Duodenal mucosa (tissue), 2 donors: ENCODE measurements at regions not wholly inside any gene's neighbourhood (a gene's known extent, or its start where the extent isn't known, plus 50 kb on each side); places are given as distances from the start of the nearest gene placed in this dataset.

Experiments
- H3K27ac ChIP-seq: one replicate; pipeline ENCODE4 v1.7.0; 2013; ENCODE audit warnings: low read depth, low read length
- H3K27me3 ChIP-seq, 2 donors: one replicate each; pipeline ENCODE4 v1.7.0; 2013; ENCODE audit warnings: low read length in 2 of 2, control low read depth in 1 of 2; ENCODE audit not compliant: insufficient read depth in 2 of 2, control insufficient read depth in 1 of 2
- H3K36me3 ChIP-seq, 2 donors: one replicate each; pipeline ENCODE4 v1.7.0; 2013; ENCODE audit warnings: low read length in 2 of 2, control low read depth in 1 of 2; ENCODE audit not compliant: insufficient read depth in 2 of 2, control insufficient read depth in 1 of 2
- H3K4me1 ChIP-seq, 2 donors: one replicate each; pipeline ENCODE4 v1.7.0; 2013; ENCODE audit warnings: low read length in 2 of 2, control low read depth in 1 of 2; ENCODE audit not compliant: insufficient read depth in 2 of 2, control insufficient read depth in 1 of 2
- H3K4me3 ChIP-seq, 2 donors: one replicate each; pipeline ENCODE4 v1.7.0; 2013; ENCODE audit warnings: low read length in 2 of 2, low read depth in 1 of 2
- H3K9ac ChIP-seq, 2 donors: one replicate each; pipeline ENCODE4 v1.7.0; 2013; ENCODE audit warnings: low read length in 2 of 2, low read depth in 1 of 2
- H3K9me3 ChIP-seq, 2 donors: one replicate each; pipeline ENCODE4 v1.7.0; 2013; ENCODE audit warnings: low read length in 2 of 2, control low read depth in 1 of 2; ENCODE audit not compliant: control insufficient read depth in 1 of 2

GRCh38 chr19:30174791-30175190 is 197.4 kb upstream of the ZNF536 start:
- Histone ChIP-seq H3K36me3 (no peaks in the 10 kb centered on the region), H3K4me1 (peaks cover 13 to 17% of the 10 kb centered on the region in 2 donors), H3K9me3 (no peaks in the 10 kb centered on the region), H3K4me3 (no peak overlapping the region), H3K9ac (no peak overlapping the region), H3K27me3 (no peaks in the 10 kb centered on the region), H3K27ac (no peak overlapping the region)

DNA sequence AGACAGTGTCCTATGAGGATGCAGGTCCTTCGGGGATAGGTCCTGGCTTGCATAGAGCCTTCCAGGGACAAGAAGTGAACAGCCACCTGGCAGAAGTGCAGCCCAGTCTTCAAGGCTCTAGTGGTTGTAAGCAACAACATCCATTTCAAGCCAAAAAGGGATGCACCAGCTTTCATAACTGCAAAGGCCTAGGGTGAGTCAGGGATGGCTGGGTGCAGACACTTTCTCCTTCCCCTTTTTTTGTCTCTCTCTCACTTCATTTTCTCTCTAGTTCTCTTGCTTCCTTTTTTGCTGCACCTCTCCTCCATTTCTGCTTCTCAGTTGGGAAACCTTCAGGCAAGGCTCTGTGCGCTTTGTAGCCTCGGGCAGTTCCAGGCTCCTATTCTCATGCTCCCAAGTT is 196.2 kb upstream of the ZNF536 start:
- no peak overlapping the region for H3K4me3 ChIP-seq
- no peaks in the 10 kb centered on the region for H3K9me3 ChIP-seq
- H3K36me3 ChIP-seq = no peaks in the 10 kb centered on the region
- H3K27me3 ChIP-seq = no peaks in the 10 kb centered on the region
- H3K27ac ChIP-seq = no peak overlapping the region
- peaks cover 13 to 17% of the 10 kb centered on the region in 2 donors for H3K4me1 ChIP-seq
- no peak overlapping the region for H3K9ac ChIP-seq

DNA sequence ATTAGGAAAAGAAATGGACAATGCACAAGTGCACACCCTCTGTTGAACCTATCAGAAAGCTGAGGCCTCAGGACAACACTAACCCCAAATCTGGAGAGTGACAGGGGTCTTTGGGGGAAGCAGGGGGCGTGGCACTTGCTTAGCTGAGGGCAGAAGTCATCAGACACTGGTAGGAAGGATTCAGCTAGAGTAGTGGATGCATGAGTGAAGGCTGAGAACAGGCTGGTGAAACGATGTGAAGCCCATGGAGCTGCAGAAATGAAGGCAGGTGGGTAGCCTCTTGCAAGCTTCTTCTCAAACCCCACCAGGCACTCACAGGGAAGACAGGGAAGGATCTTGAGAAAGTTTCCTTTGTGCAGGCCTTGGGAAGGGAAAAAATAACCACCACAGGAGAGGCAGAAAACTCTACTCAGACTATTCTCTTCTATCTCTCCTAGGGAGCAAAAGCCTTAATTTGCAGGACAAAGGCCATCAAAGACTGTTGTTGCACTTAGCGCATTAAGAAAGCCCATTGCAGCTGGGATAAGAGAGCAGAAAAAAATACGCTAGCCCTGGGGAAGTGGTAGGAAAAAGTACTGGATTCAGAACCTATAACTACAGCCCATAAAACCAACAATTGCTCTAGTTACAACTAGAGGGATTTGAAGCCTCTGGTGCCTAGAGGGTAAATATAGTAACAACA is 193.3 kb upstream of the ZNF536 start:
- Histone ChIP-seq H3K36me3 (no peaks in the 10 kb centered on the region), H3K9ac (no peak overlapping the region), H3K27me3 (no peaks in the 10 kb centered on the region), H3K27ac (no peak overlapping the region), H3K9me3 (peaks cover 13 to 16% of the 10 kb centered on the region in 2 donors), H3K4me3 (no peak overlapping the region), H3K4me1 (no peaks in the 10 kb centered on the region)

GRCh38 chr19:30180691-30181090 is 191.5 kb upstream of the ZNF536 start:
- Histone ChIP-seq H3K27me3 (no peaks in the 10 kb centered on the region), H3K27ac (no peak overlapping the region), H3K36me3 (no peaks in the 10 kb centered on the region), H3K9me3 (peaks cover 17 to 20% of the 10 kb centered on the region in 2 donors), H3K4me3 (no peak overlapping the region), H3K9ac (no peak overlapping the region), H3K4me1 (no peaks in the 10 kb centered on the region)

- no peaks in the 10 kb centered on the region for H3K27me3 ChIP-seq
- no peak overlapping the region for H3K27ac ChIP-seq
- no peak overlapping the region for H3K9ac ChIP-seq
- H3K9me3 ChIP-seq = peaks cover 17 to 20% of the 10 kb centered on the region in 2 donors
- no peaks in the 10 kb centered on the region for H3K36me3 ChIP-seq
- no peaks in the 10 kb centered on the region for H3K4me1 ChIP-seq
- no peak overlapping the region for H3K4me3 ChIP-seq
Observed at GRCh38 chr19:30183807-30184490, 188.2 kb upstream of the ZNF536 start.

- H3K27ac ChIP-seq = no peak overlapping the region
- H3K36me3 ChIP-seq = no peaks in the 10 kb centered on the region
Observed at GRCh38 chr19:30202060-30202600, 170.1 kb upstream of the ZNF536 start.

GRCh38 chr19:30204721-30205120 is 167.5 kb upstream of the ZNF536 start:
- Histone ChIP-seq H3K9me3 (no peaks in the 10 kb centered on the region), H3K4me1 (no peaks in the 10 kb centered on the region), H3K4me3 (no peak overlapping the region), H3K27ac (no peak overlapping the region), H3K36me3 (no peaks in the 10 kb centered on the region), H3K9ac (no peak overlapping the region), H3K27me3 (no peaks in the 10 kb centered on the region)

More at GRCh38 chr19:30202060-30202600, 170.1 kb upstream of the ZNF536 start:
- H3K27me3 ChIP-seq = no peaks in the 10 kb centered on the region
- H3K9me3 ChIP-seq = no peaks in the 10 kb centered on the region
- H3K4me1 ChIP-seq = no peaks in the 10 kb centered on the region
- H3K4me3 ChIP-seq = no peak overlapping the region
- H3K9ac ChIP-seq = no peak overlapping the region

GRCh38 chr19:30206187-30206586 is 166.0 kb upstream of the ZNF536 start:
- no peaks in the 10 kb centered on the region for H3K36me3 ChIP-seq
- no peak overlapping the region for H3K4me3 ChIP-seq
- no peak overlapping the region for H3K27ac ChIP-seq
- H3K27me3 ChIP-seq = no peaks in the 10 kb centered on the region
- no peak overlapping the region for H3K9ac ChIP-seq
- no peaks in the 10 kb centered on the region for H3K4me1 ChIP-seq
- no peaks in the 10 kb centered on the region for H3K9me3 ChIP-seq

GRCh38 chr19:30207357-30207756 is 164.8 kb upstream of the ZNF536 start:
- Histone ChIP-seq H3K27me3 (no peaks in the 10 kb centered on the region), H3K36me3 (no peaks in the 10 kb centered on the region), H3K9me3 (no peaks in the 10 kb centered on the region), H3K9ac (no peak overlapping the region), H3K4me1 (no peaks in the 10 kb centered on the region), H3K27ac (no peak overlapping the region), H3K4me3 (no peak overlapping the region)

- Histone ChIP-seq H3K27me3 (no peaks in the 10 kb centered on the region), H3K27ac (no peak overlapping the region), H3K36me3 (no peaks in the 10 kb centered on the region), H3K4me1 (no peaks in the 10 kb centered on the region), H3K4me3 (no peak overlapping the region), H3K9me3 (no peaks in the 10 kb centered on the region), H3K9ac (no peak overlapping the region)
Observed at GRCh38 chr19:30208436-30209060, 163.6 kb upstream of the ZNF536 start.
